Ectodermal cell (in vitro differentiated cells): ENCODE measurements at regions not wholly inside any gene's neighbourhood (a gene's known extent, or its start where the extent isn't known, plus 50 kb on each side); places are given as distances from the start of the nearest gene placed in this dataset.

Experiments
- H3K27ac ChIP-seq: 2 replicates; pipeline ENCODE4 v1.7.0; 2013; ENCODE audit warnings: mild to moderate bottlenecking, low read depth, low read length; ENCODE audit not compliant: insufficient read depth, poor library complexity, severe bottlenecking
- H3K27me3 ChIP-seq: 2 replicates; pipeline ENCODE4 v1.7.0; 2013; ENCODE audit warnings: mild to moderate bottlenecking, low read length; ENCODE audit not compliant: insufficient read depth, control insufficient read depth, poor library complexity, severe bottlenecking
- H3K36me3 ChIP-seq: one replicate; pipeline ENCODE4 v1.7.0; 2013; ENCODE audit warnings: low read length; ENCODE audit not compliant: control insufficient read depth, insufficient read depth
- H3K4me1 ChIP-seq: one replicate; pipeline ENCODE4 v1.7.0; 2013; ENCODE audit warnings: low read length; ENCODE audit not compliant: control insufficient read depth, insufficient read depth
- H3K4me3 ChIP-seq: 2 replicates; pipeline ENCODE4 v1.7.0; 2013; ENCODE audit warnings: low read depth, low read length, control low read depth; ENCODE audit not compliant: insufficient read depth
- H3K9me3 ChIP-seq: 2 replicates; pipeline ENCODE4 v1.7.0; 2013; ENCODE audit warnings: mild to moderate bottlenecking, low read length, moderate library complexity; ENCODE audit not compliant: control insufficient read depth
- WGBS, 2 experiments: methylation state at CpG; one replicate each; pipeline ENCODE4 v1.1.7; 2013; ENCODE audit warnings: missing lambda C conversion rate in 2 of 2; 5-methylcytosine and 5-hydroxymethylcytosine counted together

DNA sequence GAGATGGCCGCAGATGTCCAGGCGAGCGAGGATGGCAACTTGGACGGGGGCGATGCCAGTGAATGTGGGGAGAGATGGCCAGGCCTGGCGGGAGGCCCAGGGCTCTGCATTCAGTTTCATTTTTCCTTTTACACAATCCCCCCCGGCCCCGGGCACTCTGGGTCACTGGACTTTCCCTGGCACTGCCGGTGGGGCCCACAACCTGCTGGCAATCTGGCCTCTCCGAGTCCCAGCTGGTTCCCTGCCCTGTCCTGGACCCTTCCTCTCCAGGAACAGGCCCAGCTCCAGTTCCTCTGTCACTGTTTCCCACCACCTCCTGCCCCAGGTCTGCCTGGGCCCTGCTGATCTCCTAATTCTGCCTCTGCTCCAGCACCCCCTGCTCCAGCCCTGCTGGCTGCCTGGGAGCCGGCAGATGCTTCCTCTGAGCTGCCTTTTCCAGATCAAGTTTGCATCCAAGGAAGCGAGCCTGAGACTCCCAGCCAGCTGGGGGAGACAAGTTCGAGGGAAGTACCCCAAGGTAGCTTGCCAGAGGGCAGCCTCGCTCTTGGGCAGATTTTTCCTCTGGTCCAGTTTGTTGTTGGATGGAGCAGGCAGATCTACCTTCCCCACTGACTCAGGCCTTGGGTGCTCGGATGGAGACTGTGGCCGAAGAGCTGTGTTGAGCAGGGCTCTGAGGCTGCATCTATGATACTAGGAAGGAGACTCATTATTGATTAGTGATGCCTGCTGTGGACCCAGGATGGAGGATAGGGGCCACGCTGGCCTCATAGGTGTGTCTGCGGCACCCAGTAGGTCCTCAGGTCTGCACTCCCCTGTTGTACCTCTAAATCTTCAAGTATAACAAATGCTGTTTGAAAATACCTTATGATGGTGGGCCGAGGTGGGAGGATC, 83.2 kb downstream of the CEBPB start:
- Histone ChIP-seq H3K9me3 (no peaks in the 10 kb centered on the region), H3K27ac (no peak overlapping the region), H3K4me1 (no peaks in the 10 kb centered on the region), H3K4me3 (no peak overlapping the region), H3K27me3 (no peaks in the 10 kb centered on the region), H3K36me3 (no peaks in the 10 kb centered on the region)
- 90 to 91% methylated on average over 19 of the region's 19 CpGs for WGBS, 2 experiments

GRCh38 chr20:50274570-50275430, 84.2 kb downstream of the CEBPB start:
- no peaks in the 10 kb centered on the region for H3K4me1 ChIP-seq
- H3K36me3 ChIP-seq: no peaks in the 10 kb centered on the region
- H3K27ac ChIP-seq: no peak overlapping the region
- no peak overlapping the region for H3K4me3 ChIP-seq
- no peaks in the 10 kb centered on the region for H3K27me3 ChIP-seq
- WGBS, 2 experiments: 93 to 94% methylated on average over 20 to 21 of the region's 21 CpGs
- H3K9me3 ChIP-seq: no peaks in the 10 kb centered on the region

DNA sequence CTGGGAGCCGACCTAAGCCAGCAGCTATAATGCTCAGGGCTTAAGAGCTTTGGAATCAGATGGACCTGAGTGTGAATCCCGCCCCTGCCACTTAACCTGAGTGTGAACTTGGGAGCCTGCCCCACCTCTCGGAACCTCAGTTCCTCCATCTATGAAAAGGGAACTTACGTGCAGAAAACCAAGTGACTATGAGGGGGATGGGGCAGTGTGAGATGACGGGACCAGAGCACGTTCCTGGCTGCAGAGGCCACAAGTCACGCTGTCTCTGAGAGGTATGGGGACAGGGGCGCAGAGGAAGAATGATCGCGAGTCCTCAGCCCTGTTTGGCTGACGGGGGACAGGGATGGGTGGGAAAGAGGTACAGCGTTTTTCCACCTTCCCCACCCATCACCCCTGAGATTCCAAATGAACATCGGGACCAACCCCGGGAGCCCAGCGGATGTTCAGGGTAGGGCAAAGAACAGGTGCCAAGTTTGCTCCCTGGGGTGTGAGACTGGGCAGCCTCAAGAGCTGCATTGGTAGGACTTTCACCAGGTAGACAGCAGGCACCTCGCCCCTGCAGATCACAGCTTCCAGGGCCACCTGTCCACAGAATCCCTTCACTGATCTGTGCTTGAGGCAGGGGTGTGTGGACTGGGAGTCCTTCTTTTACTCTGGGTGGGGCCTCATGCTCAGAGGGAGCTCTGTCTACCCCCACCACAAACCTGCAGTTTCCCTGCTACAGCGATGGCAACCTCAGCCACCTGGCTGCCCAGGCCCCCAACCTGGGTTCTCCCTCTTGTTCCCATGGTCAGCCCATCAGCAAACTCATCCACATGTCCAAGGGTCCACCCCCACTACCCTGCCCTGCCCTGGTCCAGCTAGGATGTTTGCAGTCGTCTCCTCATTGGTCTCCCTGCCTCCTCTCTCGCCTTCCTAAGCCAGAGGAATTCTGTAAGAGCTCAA, 85.8 kb downstream of the CEBPB start:
- Histone ChIP-seq H3K36me3 (no peaks in the 10 kb centered on the region), H3K9me3 (no peaks in the 10 kb centered on the region), H3K27ac (no peak overlapping the region), H3K4me1 (no peaks in the 10 kb centered on the region), H3K4me3 (no peak overlapping the region), H3K27me3 (no peaks in the 10 kb centered on the region)
- WGBS, 2 experiments: 89 to 93% methylated on average over 19 of the region's 19 CpGs

- H3K4me1 ChIP-seq: no peaks in the 10 kb centered on the region
- H3K4me3 ChIP-seq: no peak overlapping the region
- 83 to 90% methylated on average over 5 of the region's 5 CpGs for WGBS, 2 experiments
- H3K9me3 ChIP-seq: no peaks in the 10 kb centered on the region
- no peaks in the 10 kb centered on the region for H3K27me3 ChIP-seq
- no peak overlapping the region for H3K27ac ChIP-seq
- H3K36me3 ChIP-seq: no peaks in the 10 kb centered on the region
Measured at GRCh38 chr20:50277064-50277415, 86.4 kb downstream of the CEBPB start.

GRCh38 chr20:50277460-50278376, 87.1 kb downstream of the CEBPB start:
- no peak overlapping the region for H3K27ac ChIP-seq
- H3K9me3 ChIP-seq: no peaks in the 10 kb centered on the region
- no peaks in the 10 kb centered on the region for H3K4me1 ChIP-seq
- H3K27me3 ChIP-seq: no peaks in the 10 kb centered on the region
- no peak overlapping the region for H3K4me3 ChIP-seq
- 90 to 92% methylated on average over 16 of the region's 16 CpGs for WGBS, 2 experiments
- no peaks in the 10 kb centered on the region for H3K36me3 ChIP-seq

- Histone ChIP-seq H3K36me3 (no peaks in the 10 kb centered on the region), H3K9me3 (no peaks in the 10 kb centered on the region), H3K4me3 (no peak overlapping the region), H3K27ac (no peak overlapping the region), H3K4me1 (no peaks in the 10 kb centered on the region), H3K27me3 (no peaks in the 10 kb centered on the region)
- 93 to 94% methylated on average over 5 of the region's 5 CpGs for WGBS, 2 experiments
Measured at GRCh38 chr20:50278377-50278683, 87.7 kb downstream of the CEBPB start.

DNA sequence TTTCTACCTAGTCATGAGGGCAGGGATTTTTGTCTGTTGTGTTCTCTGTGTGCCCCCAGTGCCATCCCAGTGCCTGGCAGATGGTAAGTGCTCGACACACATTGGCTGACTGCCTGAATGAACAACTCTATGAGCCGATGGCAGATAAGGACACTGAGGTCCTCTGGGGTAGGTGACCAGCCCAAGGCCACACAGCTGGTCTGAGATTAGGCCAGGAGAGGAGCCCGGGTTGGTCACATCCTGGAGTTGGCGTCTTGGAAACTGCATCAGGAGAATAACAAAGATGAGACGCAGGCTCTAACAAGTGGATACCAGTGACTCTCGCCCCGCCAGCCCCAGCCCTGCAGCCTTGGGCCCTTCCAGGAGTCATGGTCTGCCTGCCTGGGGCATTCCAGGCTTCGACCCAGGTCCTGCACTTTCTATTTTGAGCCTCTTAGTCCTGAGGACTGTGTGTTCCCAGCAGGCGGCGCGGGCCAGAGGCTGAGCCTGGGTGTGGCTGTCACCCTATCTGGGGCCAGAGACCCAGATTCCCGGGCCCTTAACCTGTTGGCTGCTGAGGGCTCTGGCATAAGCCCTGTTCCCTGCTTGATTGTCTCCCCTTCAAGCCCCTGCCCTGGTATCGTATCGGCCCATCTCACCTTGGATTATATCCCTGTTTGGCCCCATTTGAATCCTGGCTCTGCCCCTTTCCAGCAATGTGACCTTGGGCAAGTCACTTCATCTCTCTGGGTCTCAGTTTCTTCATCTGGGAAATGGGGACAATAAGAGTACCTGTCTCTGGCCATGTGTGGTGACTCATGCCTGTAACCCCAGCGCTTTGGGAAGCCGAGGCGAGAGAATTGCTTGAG, 88.3 kb downstream of the CEBPB start:
- H3K9me3 ChIP-seq: no peaks in the 10 kb centered on the region
- no peaks in the 10 kb centered on the region for H3K27me3 ChIP-seq
- H3K4me1 ChIP-seq: no peaks in the 10 kb centered on the region
- WGBS, 2 experiments: 88 to 90% methylated on average over 17 of the region's 17 CpGs
- H3K36me3 ChIP-seq: no peaks in the 10 kb centered on the region
- H3K27ac ChIP-seq: no peak overlapping the region
- no peak overlapping the region for H3K4me3 ChIP-seq

DNA sequence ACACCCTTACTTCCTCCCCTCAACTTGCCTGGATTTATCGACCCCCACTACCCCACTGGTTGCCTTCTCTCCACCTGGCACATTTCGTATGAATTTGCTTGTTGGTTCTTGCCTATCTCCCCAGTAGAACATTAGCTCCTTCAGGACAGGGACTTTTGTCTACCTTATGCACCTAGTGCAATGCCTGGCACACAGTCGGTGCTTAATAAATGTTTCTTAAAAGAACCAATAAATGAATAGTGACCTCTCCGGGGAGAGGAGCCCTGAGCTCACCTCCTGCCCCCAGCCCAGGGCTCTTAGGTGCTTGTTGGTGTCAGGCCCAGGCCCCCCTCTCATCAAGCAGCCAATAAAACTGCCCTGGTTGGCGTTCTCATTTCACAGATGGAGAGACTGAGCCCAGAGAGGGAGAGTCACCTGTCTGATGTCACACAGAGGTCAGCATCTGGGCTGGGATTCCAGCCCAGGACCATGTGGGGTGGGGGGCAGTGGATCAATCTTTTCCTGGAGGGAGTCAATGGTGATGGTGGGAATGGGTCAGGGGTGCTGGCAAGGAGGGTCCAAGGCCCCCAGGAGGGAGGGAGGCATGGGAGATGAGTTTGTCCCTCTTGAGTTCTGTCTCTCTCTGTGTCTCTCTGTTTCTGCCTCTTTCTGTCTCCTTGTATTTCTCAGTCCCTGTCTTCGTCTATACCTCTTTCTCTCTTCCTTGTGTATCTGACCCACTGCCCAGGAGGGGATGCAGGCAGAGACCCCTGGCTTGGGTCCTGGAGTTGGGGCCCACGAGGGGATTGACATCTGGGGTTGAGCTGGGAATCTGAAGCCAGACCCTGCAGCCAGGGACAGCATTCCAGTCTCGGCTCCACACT, 89.6 kb downstream of the CEBPB start:
- H3K4me3 ChIP-seq: no peak overlapping the region
- H3K36me3 ChIP-seq: no peaks in the 10 kb centered on the region
- no peaks in the 10 kb centered on the region for H3K4me1 ChIP-seq
- WGBS, 2 experiments: 90 to 92% methylated on average over 8 of the region's 8 CpGs
- no peaks in the 10 kb centered on the region for H3K9me3 ChIP-seq
- no peaks in the 10 kb centered on the region for H3K27me3 ChIP-seq
- H3K27ac ChIP-seq: no peak overlapping the region
